ENCODE measurements at regions not wholly inside any gene's neighbourhood (a gene's known extent, or its start where the extent isn't known, plus 50 kb on each side); places are given as distances from the start of the nearest gene placed in this dataset.

DNA sequence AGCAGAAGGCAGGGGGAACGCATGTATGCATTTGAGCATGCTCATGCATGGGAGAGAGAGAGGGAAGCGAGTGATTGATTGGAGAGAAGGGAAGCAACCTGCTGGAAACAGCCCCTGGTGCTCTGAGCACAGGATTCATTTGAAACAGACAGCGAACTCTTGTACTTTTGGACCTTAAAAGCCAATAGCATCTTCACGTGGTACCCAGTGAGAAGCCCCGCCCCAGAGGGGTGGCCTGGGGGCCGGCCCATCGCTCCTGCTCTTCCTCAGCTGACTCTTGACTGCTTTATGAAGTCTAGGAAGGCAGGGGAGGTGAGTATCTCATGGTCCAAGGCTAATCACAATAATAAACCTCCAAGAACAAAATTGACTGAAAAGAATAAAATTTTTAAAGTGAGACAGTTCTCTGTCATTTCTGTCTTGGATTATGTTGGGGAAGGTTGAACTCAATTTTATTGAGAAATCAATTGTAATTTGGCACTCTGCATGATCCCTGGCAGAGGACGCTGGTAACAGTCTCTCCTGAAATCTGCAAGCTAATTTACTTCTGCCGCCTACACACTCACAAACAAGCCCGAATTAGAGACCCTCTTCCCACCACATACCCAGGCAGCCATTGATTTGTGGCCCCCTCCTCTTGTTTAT lies 168.2 kb upstream of the PPARGC1A start:
- Histone ChIP-seq H3K4me3 (no peak overlapping the region), H3K36me3 (ENCODE audit: low read depth, missing control alignments) (no peaks in the 10 kb centered on the region), H3K27me3 (no peaks in the 10 kb centered on the region), H3K4me1 (no peaks in the 10 kb centered on the region), H3K27ac (no peak overlapping the region), H3K9me3 (no peaks in the 10 kb centered on the region)
- WGBS, 2 donors, result 74 to 75% methylated on average over 10 of the region's 10 CpGs
- TF ChIP-seq, protein P1, sequence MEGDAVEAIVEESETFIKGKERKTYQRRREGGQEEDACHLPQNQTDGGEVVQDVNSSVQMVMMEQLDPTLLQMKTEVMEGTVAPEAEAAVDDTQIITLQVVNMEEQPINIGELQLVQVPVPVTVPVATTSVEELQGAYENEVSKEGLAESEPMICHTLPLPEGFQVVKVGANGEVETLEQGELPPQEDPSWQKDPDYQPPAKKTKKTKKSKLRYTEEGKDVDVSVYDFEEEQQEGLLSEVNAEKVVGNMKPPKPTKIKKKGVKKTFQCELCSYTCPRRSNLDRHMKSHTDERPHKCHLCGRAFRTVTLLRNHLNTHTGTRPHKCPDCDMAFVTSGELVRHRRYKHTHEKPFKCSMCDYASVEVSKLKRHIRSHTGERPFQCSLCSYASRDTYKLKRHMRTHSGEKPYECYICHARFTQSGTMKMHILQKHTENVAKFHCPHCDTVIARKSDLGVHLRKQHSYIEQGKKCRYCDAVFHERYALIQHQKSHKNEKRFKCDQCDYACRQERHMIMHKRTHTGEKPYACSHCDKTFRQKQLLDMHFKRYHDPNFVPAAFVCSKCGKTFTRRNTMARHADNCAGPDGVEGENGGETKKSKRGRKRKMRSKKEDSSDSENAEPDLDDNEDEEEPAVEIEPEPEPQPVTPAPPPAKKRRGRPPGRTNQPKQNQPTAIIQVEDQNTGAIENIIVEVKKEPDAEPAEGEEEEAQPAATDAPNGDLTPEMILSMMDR (IDR thresholded peaks at IDR 0.05), result no peak
- no peak for TF ChIP-seq POLR2A (IDR thresholded peaks at IDR 0.05)
- DNase-seq, result no peak
- intact Hi-C loops (cut with DNase I; ENCODE audit: low total_unique reads), result no loop called here

DNA sequence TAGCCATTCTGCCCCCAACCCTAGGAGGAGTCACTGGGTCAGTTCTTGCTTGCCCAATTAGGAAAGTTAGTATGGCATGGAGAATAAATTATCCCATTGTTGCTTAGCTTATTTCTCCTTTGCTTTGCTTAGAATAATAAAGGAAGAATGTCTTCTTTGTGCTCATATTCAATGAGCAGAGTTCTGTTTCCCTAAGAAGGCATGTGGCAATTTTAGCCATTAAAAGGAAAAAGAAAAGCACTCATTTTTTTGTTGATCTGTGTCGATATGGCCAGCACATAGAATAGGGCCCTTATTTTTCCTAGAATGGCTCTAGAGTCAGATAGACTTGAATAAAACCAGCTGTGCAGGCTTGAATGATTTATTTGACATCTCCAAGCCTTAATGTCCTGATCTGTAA lies 166.4 kb upstream of the PPARGC1A start:
- Histone ChIP-seq H3K4me1 (no peaks in the 10 kb centered on the region), H3K9me3 (no peaks in the 10 kb centered on the region), H3K4me3 (no peak overlapping the region), H3K36me3 (ENCODE audit: low read depth, missing control alignments) (no peaks in the 10 kb centered on the region), H3K27me3 (no peaks in the 10 kb centered on the region), H3K27ac (no peak overlapping the region)
- no peak for TF ChIP-seq POLR2A (IDR thresholded peaks at IDR 0.05)
- TF ChIP-seq, protein P1 (IDR thresholded peaks at IDR 0.05), result no peak
- DNase-seq, result no peak
- intact Hi-C loops (cut with DNase I; ENCODE audit: low total_unique reads), result no loop called here
- 74 to 76% methylated on average over 1 of the region's 1 CpG for WGBS, 2 donors

DNA sequence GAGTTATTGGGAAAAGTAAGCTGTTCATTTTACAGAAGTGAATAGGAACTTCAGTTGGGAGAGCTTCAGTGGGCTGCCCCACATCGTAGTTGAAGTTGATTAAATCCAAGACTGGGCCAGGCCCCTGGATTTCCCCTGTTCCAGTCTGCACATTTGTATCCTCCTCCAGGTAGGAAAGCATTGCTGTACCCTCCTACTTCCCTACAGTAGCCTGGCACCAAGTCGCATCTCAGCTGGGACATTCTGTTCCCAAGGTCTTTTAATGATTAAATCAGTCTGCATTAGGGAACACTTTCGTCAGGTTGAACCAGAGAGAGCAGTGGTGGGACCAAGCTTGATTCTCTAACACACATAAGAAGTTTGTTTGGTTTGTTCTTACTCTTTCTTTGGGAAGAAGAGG lies 165.8 kb upstream of the PPARGC1A start:
- H3K4me3 ChIP-seq, result no peak overlapping the region
- no peaks in the 10 kb centered on the region for H3K27me3 ChIP-seq
- WGBS, 2 donors, result 36 to 58% methylated on average over 3 of the region's 3 CpGs
- no peaks in the 10 kb centered on the region for H3K36me3 ChIP-seq (ENCODE audit: low read depth, missing control alignments)
- peak; percentile 17 for DNase-seq
- TF ChIP-seq, protein P1 (IDR thresholded peaks at IDR 0.05), result no peak
- no peak for TF ChIP-seq POLR2A (IDR thresholded peaks at IDR 0.05)
- intact Hi-C loops (cut with DNase I; ENCODE audit: low total_unique reads), result no loop called here
- H3K27ac ChIP-seq, result no peak overlapping the region
- H3K9me3 ChIP-seq, result no peaks in the 10 kb centered on the region
- no peaks in the 10 kb centered on the region for H3K4me1 ChIP-seq

DNA sequence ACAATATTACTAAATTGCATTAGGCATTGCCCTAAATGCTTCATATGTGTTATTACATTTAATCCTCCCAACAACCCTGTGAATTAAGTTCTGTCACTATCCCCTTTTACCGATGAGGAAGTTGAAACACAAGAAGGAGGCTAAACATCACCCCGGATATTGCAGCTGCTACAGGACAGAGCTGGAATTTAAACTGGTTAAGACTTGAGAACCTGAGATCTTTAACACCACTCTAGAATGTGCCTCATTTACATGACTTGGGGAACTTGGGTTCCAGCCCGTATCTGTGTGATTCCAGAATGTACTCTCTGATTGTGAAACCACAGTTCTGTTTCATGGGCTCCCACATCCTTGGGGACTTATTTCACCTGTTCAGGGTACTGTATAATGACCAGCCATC lies 165.1 kb upstream of the PPARGC1A start:
- H3K9me3 ChIP-seq, result no peaks in the 10 kb centered on the region
- intact Hi-C loops (cut with DNase I; ENCODE audit: low total_unique reads), result no loop called here

DNA sequence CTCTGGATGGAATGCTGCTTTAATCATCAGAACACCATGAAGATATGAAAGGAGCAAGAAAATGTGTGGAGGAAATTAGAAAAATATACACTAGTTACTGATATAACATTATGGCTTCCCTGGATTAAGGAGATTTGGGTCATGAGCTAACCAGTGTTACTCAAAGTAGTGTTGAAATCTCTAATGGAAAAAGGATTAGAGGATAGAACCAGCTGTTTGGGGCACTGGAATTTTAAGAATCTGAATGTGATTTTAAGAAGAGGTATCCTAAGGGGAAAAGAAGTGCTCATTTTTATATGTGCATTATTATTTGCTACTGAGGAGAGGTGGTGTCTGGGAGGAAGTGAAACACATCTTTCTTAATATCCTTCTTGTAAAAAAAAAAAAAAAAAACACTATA lies 164.1 kb upstream of the PPARGC1A start:
- intact Hi-C loops (cut with DNase I; ENCODE audit: low total_unique reads), result no loop called here
- no peaks in the 10 kb centered on the region for H3K27me3 ChIP-seq

More for the DNA sequence above, 165.1 kb upstream of the PPARGC1A start:
- Histone ChIP-seq H3K4me3 (no peak overlapping the region), H3K4me1 (no peaks in the 10 kb centered on the region), H3K36me3 (ENCODE audit: low read depth, missing control alignments) (no peaks in the 10 kb centered on the region), H3K27me3 (no peaks in the 10 kb centered on the region), H3K27ac (no peak overlapping the region)
- no peak for TF ChIP-seq POLR2A (IDR thresholded peaks at IDR 0.05)
- TF ChIP-seq, protein P1 (IDR thresholded peaks at IDR 0.05), result no peak
- no peak for DNase-seq
- WGBS, 2 donors, result 82 to 88% methylated on average over 3 of the region's 3 CpGs

More for the DNA sequence above, 164.1 kb upstream of the PPARGC1A start:
- Histone ChIP-seq H3K4me1 (no peaks in the 10 kb centered on the region), H3K9me3 (no peaks in the 10 kb centered on the region), H3K4me3 (no peak overlapping the region), H3K27ac (no peak overlapping the region), H3K36me3 (ENCODE audit: low read depth, missing control alignments) (no peaks in the 10 kb centered on the region)
- DNase-seq, result no peak
- no peak for TF ChIP-seq POLR2A (IDR thresholded peaks at IDR 0.05)
